IMR-90 (cell line): ENCODE measurements at regions not wholly inside any gene's neighbourhood (a gene's known extent, or its start where the extent isn't known, plus 50 kb on each side); places are given as distances from the start of the nearest gene placed in this dataset.

ENCODE experiments used
- ATAC-seq: fragments of 200-7000 bp; cut with Tn5 transposase; 2 replicates; pipeline ENCODE4 v1.9.1; 2020; ENCODE audit warnings: low read depth, mild to moderate bottlenecking, moderate library complexity
- BruUV-seq: library from RNA; stranded (reverse); fragments of 400-500 nt; replicated peaks from 2 replicates; lab custom pipeline; 2021; lab: Mats Ljungman, UMichigan
- CTCF ChIA-PET: fragments of 300-600 bp; formaldehyde crosslinking; extraction: SDS; loops from one replicate; lab custom pipeline; 2021; ENCODE audit warnings: antibody characterized with exemption; lab: Yijun Ruan, JAX
- POLR2A ChIA-PET: fragments of 300-600 bp; sonication (Branson Sonifier 250); formaldehyde crosslinking; loops from one replicate; lab custom pipeline; 2022; ENCODE audit warnings: antibody characterized with exemption; ENCODE audit not compliant: unreplicated experiment; lab: Charles Lee
- DNase-seq: peaks from one replicate; pipeline ENCODE4 v3.0.0; 2013
- H2AFZ ChIP-seq: replicated peaks from 2 replicates; pipeline ENCODE3; 2013; ENCODE audit warnings: low read length, mild to moderate bottlenecking; ENCODE audit not compliant: poor library complexity
- H2AK5ac ChIP-seq: 2 replicates; pipeline ENCODE4 v1.6.1; 2013; ENCODE audit warnings: low read depth, low read length, inconsistent platforms
- H2AK9ac ChIP-seq: replicated peaks from 2 replicates; pipeline ENCODE3; 2013; ENCODE audit warnings: mild to moderate bottlenecking, low read depth, low read length, moderate library complexity; ENCODE audit not compliant: poor library complexity
- H2BK120ac ChIP-seq: 2 replicates; pipeline ENCODE4 v1.6.1; 2013; ENCODE audit warnings: low read depth, low read length, inconsistent platforms
- H2BK15ac ChIP-seq: 3 replicates; pipeline ENCODE4 v1.6.1; 2013; ENCODE audit warnings: low read depth, low read length, inconsistent platforms
- H2BK20ac ChIP-seq: 2 replicates; pipeline ENCODE4 v1.6.1; 2013; ENCODE audit warnings: low read depth, mild to moderate bottlenecking, inconsistent platforms, low read length, moderate library complexity
- H2BK5ac ChIP-seq: 2 replicates; pipeline ENCODE4 v1.6.1; 2013; ENCODE audit warnings: mild to moderate bottlenecking, low read depth, low read length, inconsistent platforms; ENCODE audit not compliant: poor library complexity, severe bottlenecking
- H3K14ac ChIP-seq: replicated peaks from 2 replicates; pipeline ENCODE4 v1.6.1; 2013; ENCODE audit warnings: low read depth, low read length, inconsistent platforms
- H3K18ac ChIP-seq: 2 replicates; pipeline ENCODE4 v1.6.1; 2013; ENCODE audit warnings: low read depth, low read length, control low read depth
- H3K23ac ChIP-seq: 2 replicates; pipeline ENCODE4 v1.6.1; 2013; ENCODE audit warnings: low read depth, low read length, inconsistent platforms
- H3K27ac ChIP-seq: 2 replicates; pipeline ENCODE4 v1.5.1; 2013; ENCODE audit warnings: mild to moderate bottlenecking, control low read depth, low read length; ENCODE audit not compliant: insufficient read depth
- H3K27me3 ChIP-seq: 2 replicates; pipeline ENCODE4 v1.6.1; 2013; ENCODE audit warnings: low read length; ENCODE audit not compliant: control insufficient read depth, insufficient read depth
- H3K36me3 ChIP-seq: 2 replicates; pipeline ENCODE4 v1.6.1; 2013; ENCODE audit warnings: low read length, mixed read lengths; ENCODE audit not compliant: control insufficient read depth, insufficient read depth
- H3K4ac ChIP-seq: 2 replicates; pipeline ENCODE4 v1.6.1; 2013; ENCODE audit warnings: low read depth, low read length, inconsistent platforms
- H3K4me1 ChIP-seq: 2 replicates; pipeline ENCODE4 v1.6.1; 2013; ENCODE audit warnings: low read length, mixed read lengths; ENCODE audit not compliant: control insufficient read depth, insufficient read depth
- H3K4me2 ChIP-seq: 2 replicates; pipeline ENCODE4 v1.6.1; 2013; ENCODE audit warnings: low read depth, mild to moderate bottlenecking, control low read depth, low read length, moderate library complexity
- H3K4me3 ChIP-seq: 2 replicates; pipeline ENCODE4 v1.5.1; 2013; ENCODE audit warnings: low read depth, mild to moderate bottlenecking, control low read depth, low read length, moderate library complexity; ENCODE audit not compliant: insufficient read depth
- H3K56ac ChIP-seq: 2 replicates; pipeline ENCODE4 v1.6.1; 2013; ENCODE audit warnings: low read length, inconsistent platforms; ENCODE audit not compliant: insufficient read depth; ENCODE audit errors: extremely low read depth
- H3K79me1 ChIP-seq, 2 experiments: 2 replicates each; pipeline ENCODE4 v1.6.1; 2013; ENCODE audit warnings: low read length in 2 of 2, inconsistent platforms in 1 of 2, low read depth in 1 of 2
- H3K9ac ChIP-seq: 2 replicates; pipeline ENCODE4 v1.6.1; 2013; ENCODE audit warnings: low read depth, low read length, control low read depth
- H3K9me1 ChIP-seq: 2 replicates; pipeline ENCODE4 v1.6.1; 2013; ENCODE audit warnings: low read length, inconsistent platforms; ENCODE audit not compliant: insufficient read depth
- H3K9me3 ChIP-seq: 2 replicates; pipeline ENCODE4 v1.6.1; 2013; ENCODE audit warnings: low read length; ENCODE audit not compliant: control insufficient read depth, insufficient read depth
- H4K20me1 ChIP-seq: 2 replicates; pipeline ENCODE4 v1.6.1; 2013; ENCODE audit warnings: low read length, inconsistent platforms; ENCODE audit not compliant: insufficient read depth
- H4K5ac ChIP-seq: 2 replicates; pipeline ENCODE4 v1.6.1; 2013; ENCODE audit warnings: mild to moderate bottlenecking, low read depth, low read length, control low read depth
- H4K8ac ChIP-seq, 2 experiments: 2 replicates each; pipeline ENCODE4 v1.6.1; 2013; ENCODE audit warnings: low read depth in 2 of 2, low read length in 2 of 2, control low read depth in 1 of 2, inconsistent platforms in 1 of 2
- H4K91ac ChIP-seq: 2 replicates; pipeline ENCODE4 v1.6.1; 2013; ENCODE audit warnings: low read depth, low read length, inconsistent platforms; ENCODE audit not compliant: insufficient read depth
- BHLHE40 ChIP-seq: fragments of 150-350 bp; IDR thresholded peaks from 2 replicates; pipeline ENCODE4 v1.6.1; 2016; ENCODE audit warnings: mild to moderate bottlenecking, low read depth, low read length
- CEBPB ChIP-seq: IDR thresholded peaks from 2 replicates; pipeline ENCODE4 v1.6.1; 2012; ENCODE audit warnings: low read depth, low read length, improper control_type of control experiment
- CHD1 ChIP-seq: IDR thresholded peaks from 2 replicates; pipeline ENCODE4 v1.6.1; 2012; ENCODE audit warnings: low read depth, low read length, improper control_type of control experiment
- FOS ChIP-seq: fragments of 150-350 bp; IDR thresholded peaks from 2 replicates; pipeline ENCODE4 v1.6.1; 2016; ENCODE audit warnings: low read depth, low read length
- MAFK ChIP-seq: IDR thresholded peaks from 2 replicates; pipeline ENCODE4 v1.6.1; 2012; ENCODE audit warnings: low read depth, low read length, improper control_type of control experiment
- MAZ ChIP-seq: IDR thresholded peaks from 2 replicates; pipeline ENCODE4 v1.6.1; 2012; ENCODE audit warnings: low read depth, mild to moderate bottlenecking, low read length, improper control_type of control experiment, moderate library complexity, borderline replicate concordance
- MXI1 ChIP-seq: IDR thresholded peaks from 2 replicates; pipeline ENCODE4 v1.6.1; 2012; ENCODE audit warnings: low read depth, mild to moderate bottlenecking, low read length, moderate library complexity, borderline replicate concordance
- NFE2L2 ChIP-seq: fragments of 150-350 bp; IDR thresholded peaks from 2 replicates; pipeline ENCODE4 v1.6.1; 2016; ENCODE audit warnings: low read depth, mild to moderate bottlenecking, low read length
- POLR2A ChIP-seq: IDR thresholded peaks from 2 replicates; pipeline ENCODE4 v1.6.1; 2012; ENCODE audit warnings: mild to moderate bottlenecking, low read depth, low read length
- RAD21 ChIP-seq: IDR thresholded peaks from 2 replicates; pipeline ENCODE4 v1.6.1; 2012; ENCODE audit warnings: low read length, improper control_type of control experiment
- RCOR1 ChIP-seq: IDR thresholded peaks from 2 replicates; pipeline ENCODE4 v1.6.1; 2012; ENCODE audit warnings: mild to moderate bottlenecking, low read length, improper control_type of control experiment; ENCODE audit not compliant: insufficient replicate concordance
- RFX5 ChIP-seq: IDR thresholded peaks from 2 replicates; pipeline ENCODE4 v1.8.0; 2012; ENCODE audit warnings: low read depth, mild to moderate bottlenecking, low read length, moderate library complexity
- SMC3 ChIP-seq: fragments of 150-350 bp; IDR thresholded peaks from 2 replicates; pipeline ENCODE4 v1.6.1; 2016; ENCODE audit warnings: low read depth, mild to moderate bottlenecking, antibody characterized with exemption, low read length, moderate library complexity
- USF2 ChIP-seq: fragments of 150-350 bp; IDR thresholded peaks from 2 replicates; pipeline ENCODE4 v1.6.1; 2017; ENCODE audit warnings: mild to moderate bottlenecking, antibody characterized with exemption, low read length, low read depth
- WGBS, 2 experiments: methylation state at CpG; one replicate each; pipeline versions ENCODE4 v1.1.5 to v1.1.7; 2013; ENCODE audit warnings: missing lambda C conversion rate in 2 of 2; ENCODE audit not compliant: insufficient read length in 1 of 2; ENCODE audit errors: extremely low coverage in 2 of 2; 5-methylcytosine and 5-hydroxymethylcytosine counted together
- dilution Hi-C: fragments of 300-500 bp; cut with HindIII; formaldehyde crosslinking; loops from one replicate; pipeline ENCODE4 v1.14.3; 2018; ENCODE audit warnings: low sequenced_read_pairs; ENCODE audit not compliant: unreplicated experiment
- in situ Hi-C: fragments of 300-500 bp; cut with MboI; formaldehyde crosslinking; loops from 3 replicates; pipeline ENCODE4 v1.14.3; 2019; ENCODE audit warnings: low sequenced_read_pairs, inconsistent platforms, mixed read lengths
- intact Hi-C: fragments of 100-400 bp; cut with micrococcal nuclease; formaldehyde crosslinking; loops from 2 replicates; pipeline ENCODE4 v1.10.0; 2022
- TF ChIP-seq, protein P1 (sequence below): conservative IDR thresholded peaks from 2 replicates; pipeline ENCODE4 v1.5.1; 2012; ENCODE audit warnings: mild to moderate bottlenecking, low read depth, low read length, improper control_type of control experiment
- TF ChIP-seq, protein P2 (sequence below): fragments of 150-350 bp; IDR thresholded peaks from 2 replicates; pipeline ENCODE4 v1.6.1; 2016; ENCODE audit warnings: low read depth, mild to moderate bottlenecking, low read length, moderate library complexity, borderline replicate concordance

DNA sequence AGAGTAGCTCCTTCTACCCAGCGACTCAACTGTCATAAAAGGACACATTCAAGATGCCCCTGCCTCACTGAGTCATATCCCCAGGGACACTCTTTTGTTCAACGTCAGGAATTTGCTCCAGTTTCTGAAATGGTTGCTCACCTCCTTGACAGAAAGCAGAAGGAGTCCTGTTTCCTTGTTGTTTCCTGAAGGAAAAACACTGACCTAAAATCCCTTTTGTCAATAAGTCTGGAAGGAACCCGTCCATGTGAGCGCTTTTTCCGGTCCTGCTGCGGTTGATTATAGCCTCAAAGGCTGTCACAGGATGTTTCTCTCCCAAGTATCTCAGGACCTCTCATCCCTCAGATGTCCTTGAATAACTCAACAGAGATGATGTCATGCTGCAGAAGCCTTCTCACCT is 113.6 kb upstream of the PLEKHG1 start:
- no peak overlapping the region for H3K23ac ChIP-seq
- H2AFZ ChIP-seq = no peak overlapping the region
- H3K4me3 ChIP-seq = no peak overlapping the region
- no peak overlapping the region for H3K18ac ChIP-seq
- H3K4me1 ChIP-seq = no peaks in the 10 kb centered on the region
- no peak overlapping the region for H2BK20ac ChIP-seq
- no peak overlapping the region for H3K27ac ChIP-seq
- H3K36me3 ChIP-seq = no peaks in the 10 kb centered on the region
- in situ Hi-C loops (no loop called here), dilution Hi-C loops (no loop called here), intact Hi-C loops (no loop called here)
- H4K5ac ChIP-seq = no peak overlapping the region
- H4K20me1 ChIP-seq = no peaks in the 10 kb centered on the region
- no peak overlapping the region for H2BK120ac ChIP-seq
- no peaks in the 10 kb centered on the region for H3K9me1 ChIP-seq
- no peak overlapping the region for H3K14ac ChIP-seq
- no peak overlapping the region for H4K8ac ChIP-seq
- no peak overlapping the region for H2BK5ac ChIP-seq
- no peak for DNase-seq
- no peak overlapping the region for H3K4me2 ChIP-seq
- ChIA-PET POLR2A (no interaction called here), CTCF (no interaction called here)
- H2AK5ac ChIP-seq = no peak overlapping the region
- BruUV-seq = no TSS peak
- no peak overlapping the region for H3K56ac ChIP-seq
- no peaks in the 10 kb centered on the region; the same call in 1 of the 2 replicates for H3K27me3 ChIP-seq
- no CpG with 5 or more reads among the region's 6 CpGs for WGBS, 2 experiments
- no peak for ATAC-seq
- H3K79me1 ChIP-seq = no peaks in the 10 kb centered on the region
- TF ChIP-seq, protein P1, sequence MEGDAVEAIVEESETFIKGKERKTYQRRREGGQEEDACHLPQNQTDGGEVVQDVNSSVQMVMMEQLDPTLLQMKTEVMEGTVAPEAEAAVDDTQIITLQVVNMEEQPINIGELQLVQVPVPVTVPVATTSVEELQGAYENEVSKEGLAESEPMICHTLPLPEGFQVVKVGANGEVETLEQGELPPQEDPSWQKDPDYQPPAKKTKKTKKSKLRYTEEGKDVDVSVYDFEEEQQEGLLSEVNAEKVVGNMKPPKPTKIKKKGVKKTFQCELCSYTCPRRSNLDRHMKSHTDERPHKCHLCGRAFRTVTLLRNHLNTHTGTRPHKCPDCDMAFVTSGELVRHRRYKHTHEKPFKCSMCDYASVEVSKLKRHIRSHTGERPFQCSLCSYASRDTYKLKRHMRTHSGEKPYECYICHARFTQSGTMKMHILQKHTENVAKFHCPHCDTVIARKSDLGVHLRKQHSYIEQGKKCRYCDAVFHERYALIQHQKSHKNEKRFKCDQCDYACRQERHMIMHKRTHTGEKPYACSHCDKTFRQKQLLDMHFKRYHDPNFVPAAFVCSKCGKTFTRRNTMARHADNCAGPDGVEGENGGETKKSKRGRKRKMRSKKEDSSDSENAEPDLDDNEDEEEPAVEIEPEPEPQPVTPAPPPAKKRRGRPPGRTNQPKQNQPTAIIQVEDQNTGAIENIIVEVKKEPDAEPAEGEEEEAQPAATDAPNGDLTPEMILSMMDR = no peak
- no peak for TF ChIP-seq CHD1
- TF ChIP-seq MAZ = no peak
- TF ChIP-seq MAFK = no peak
- TF ChIP-seq, protein P2, sequence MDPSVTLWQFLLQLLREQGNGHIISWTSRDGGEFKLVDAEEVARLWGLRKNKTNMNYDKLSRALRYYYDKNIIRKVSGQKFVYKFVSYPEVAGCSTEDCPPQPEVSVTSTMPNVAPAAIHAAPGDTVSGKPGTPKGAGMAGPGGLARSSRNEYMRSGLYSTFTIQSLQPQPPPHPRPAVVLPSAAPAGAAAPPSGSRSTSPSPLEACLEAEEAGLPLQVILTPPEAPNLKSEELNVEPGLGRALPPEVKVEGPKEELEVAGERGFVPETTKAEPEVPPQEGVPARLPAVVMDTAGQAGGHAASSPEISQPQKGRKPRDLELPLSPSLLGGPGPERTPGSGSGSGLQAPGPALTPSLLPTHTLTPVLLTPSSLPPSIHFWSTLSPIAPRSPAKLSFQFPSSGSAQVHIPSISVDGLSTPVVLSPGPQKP = no peak
- TF ChIP-seq MXI1 = no peak
- no peak for TF ChIP-seq NFE2L2
- no peak for TF ChIP-seq CEBPB
- TF ChIP-seq USF2 = no peak
- no peak for TF ChIP-seq FOS
- TF ChIP-seq RFX5 = no peak
- no peak for TF ChIP-seq SMC3
- TF ChIP-seq RCOR1 = no peak
- no peak for TF ChIP-seq POLR2A
- no peak for TF ChIP-seq RAD21
- no peak for TF ChIP-seq BHLHE40
- no peaks in the 10 kb centered on the region for H3K9me3 ChIP-seq
- no peak overlapping the region for H2AK9ac ChIP-seq
- H2BK15ac ChIP-seq = no peak overlapping the region
- H3K9ac ChIP-seq = no peak overlapping the region
- H4K91ac ChIP-seq = no peak overlapping the region
- H3K4ac ChIP-seq = no peak overlapping the region
